SK-N-SH (cell line): ENCODE measurements at regions not wholly inside any gene's neighbourhood (a gene's known extent, or its start where the extent isn't known, plus 50 kb on each side); places are given as distances from the start of the nearest gene placed in this dataset.

Experiments
- CTCF ChIA-PET: fragments of 300-600, 350-600 bp; formaldehyde crosslinking; extraction: SDS; loops from one replicate; lab custom pipeline; 2021; lab: Yijun Ruan, JAX
- POLR2A ChIA-PET: fragments of 350-600 bp; sonication (Branson Sonifier 250); formaldehyde crosslinking; extraction: SDS; loops from one replicate; lab custom pipeline; 2020; ENCODE audit warnings: antibody characterized with exemption, inconsistent platforms; lab: Yijun Ruan, JAX
- DNase-seq: peaks from one replicate; pipeline ENCODE4 v3.0.0; 2012
- H2AFZ ChIP-seq: fragments of 200-600 bp; sonication (generic); 2 replicates; pipeline ENCODE4 v1.8.1; 2016; ENCODE audit warnings: antibody characterized with exemption, mild to moderate bottlenecking, low read depth
- H3F3A ChIP-seq: fragments of 200-600 bp; sonication (generic); replicated peaks from 2 replicates; pipeline ENCODE3; 2016; ENCODE audit warnings: antibody characterized with exemption, mild to moderate bottlenecking; ENCODE audit not compliant: insufficient read depth
- H3K27ac ChIP-seq, 2 experiments: fragments of 200-500 bp in 1 of 2; fragments of 200-600 bp in 1 of 2; sonication (Bioruptor generic) in 1 of 2; sonication (generic), shearing (Covaris generic) in 1 of 2; 2 replicates each; pipeline versions ENCODE4 v1.5.1 to v1.6.1; 2014 to 2016; ENCODE audit warnings: low read depth in 2 of 2, inconsistent platforms in 1 of 2, low read length in 1 of 2, mild to moderate bottlenecking in 1 of 2, mixed read lengths in 1 of 2
- H3K27me3 ChIP-seq: fragments of 200-600 bp; sonication (generic), shearing (Covaris generic); 2 replicates; pipeline ENCODE4 v1.6.1; 2016; ENCODE audit warnings: mixed run types; ENCODE audit not compliant: insufficient read depth
- H3K36me3 ChIP-seq, 2 experiments: fragments of 200-500 bp in 1 of 2; fragments of 200-600 bp in 1 of 2; sonication (Bioruptor generic) in 1 of 2; sonication (generic) in 1 of 2; replicated peaks in 1 of 2; 2 replicates each; pipeline versions ENCODE3 to v1.5.1; 2014 to 2016; ENCODE audit warnings: low read length in 1 of 2, mild to moderate bottlenecking in 1 of 2; ENCODE audit not compliant: insufficient read depth in 2 of 2, control insufficient read depth in 1 of 2
- H3K4me1 ChIP-seq, 2 experiments: fragments of 200-500 bp in 1 of 2; fragments of 200-600 bp in 1 of 2; sonication (Bioruptor generic) in 1 of 2; sonication (generic), shearing (Covaris generic) in 1 of 2; 2 replicates each; pipeline versions ENCODE4 v1.5.1 to v1.6.1; 2014 to 2016; ENCODE audit warnings: low read depth in 1 of 2, low read length in 1 of 2, mixed run types in 1 of 2; ENCODE audit not compliant: insufficient read depth in 2 of 2, control insufficient read depth in 1 of 2
- H3K4me2 ChIP-seq: fragments of 200-600 bp; sonication (generic), shearing (Covaris generic); 2 replicates; pipeline ENCODE4 v1.6.1; 2017; ENCODE audit warnings: mixed run types
- H3K4me3 ChIP-seq, 2 experiments: fragments of 200-500 bp in 1 of 2; fragments of 200-600 bp in 1 of 2; sonication (Bioruptor generic) in 1 of 2; sonication (generic), shearing (Covaris generic) in 1 of 2; 2 replicates each; pipeline versions ENCODE4 v1.5.1 to v1.8.1; 2014 to 2016; ENCODE audit warnings: low read depth in 2 of 2, inconsistent platforms in 1 of 2, low read length in 1 of 2, mild to moderate bottlenecking in 1 of 2, mixed read lengths in 1 of 2, moderate library complexity in 1 of 2
- H3K79me2 ChIP-seq: fragments of 200-600 bp; sonication (generic); 2 replicates; pipeline ENCODE4 v1.8.1; 2017; ENCODE audit warnings: mild to moderate bottlenecking; ENCODE audit not compliant: insufficient read depth
- H3K9ac ChIP-seq: fragments of 200-600 bp; sonication (generic); 2 replicates; pipeline ENCODE4 v1.6.1; 2017; ENCODE audit warnings: mixed run types
- H3K9me2 ChIP-seq: fragments of 200-600 bp; sonication (generic); 2 replicates; pipeline ENCODE4 v1.6.1; 2017; ENCODE audit warnings: mixed run types
- H3K9me3 ChIP-seq: fragments of 200-600 bp; sonication (generic); 2 replicates; pipeline ENCODE4 v1.6.1; 2017; ENCODE audit warnings: mixed run types, mild to moderate bottlenecking, moderate library complexity
- H4K20me1 ChIP-seq: fragments of 200-600 bp; sonication (generic); 2 replicates; pipeline ENCODE4 v1.6.1; 2017; ENCODE audit warnings: mild to moderate bottlenecking, mixed run types; ENCODE audit not compliant: insufficient read depth
- CTCF ChIP-seq: fragments of 200-600 bp; sonication (generic); IDR thresholded peaks from 2 replicates; pipeline ENCODE4 v1.6.1; 2017; ENCODE audit warnings: antibody characterized with exemption, mild to moderate bottlenecking, moderate library complexity
- ELF1 ChIP-seq: IDR thresholded peaks from 2 replicates; pipeline ENCODE4 v1.4.0; 2012
- EP300 ChIP-seq, 2 experiments: IDR thresholded peaks; 2 replicates each; pipeline versions ENCODE4 v1.4.0 to v1.6.1; 2012; ENCODE audit warnings: borderline replicate concordance in 1 of 2, low read depth in 1 of 2, low read length in 1 of 2
- FOXJ3 ChIP-seq: sonication (generic); formaldehyde crosslinking; IDR thresholded peaks from 2 replicates; pipeline ENCODE4 v1.5.1; 2020; ENCODE audit warnings: mild to moderate bottlenecking, missing genetic modification reagents
- FOXM1 ChIP-seq: IDR thresholded peaks from 2 replicates; pipeline ENCODE4 v1.4.0; 2012; ENCODE audit warnings: low read depth, mild to moderate bottlenecking
- GABPA ChIP-seq: IDR thresholded peaks from 2 replicates; pipeline ENCODE4 v1.4.0; 2012; ENCODE audit warnings: low read depth, mild to moderate bottlenecking
- GATA2 ChIP-seq: sonication (generic); formaldehyde crosslinking; IDR thresholded peaks from 2 replicates; pipeline ENCODE4 v1.5.0; 2020; ENCODE audit warnings: mild to moderate bottlenecking, missing genetic modification reagents
- JUND ChIP-seq: IDR thresholded peaks from 2 replicates; pipeline ENCODE4 v1.4.0; 2012
- MEF2A ChIP-seq: IDR thresholded peaks from 2 replicates; pipeline ENCODE4 v1.4.0; 2012; ENCODE audit warnings: low read depth, borderline replicate concordance
- MXI1 ChIP-seq: IDR thresholded peaks from 2 replicates; pipeline ENCODE4 v1.6.1; 2012; ENCODE audit warnings: mild to moderate bottlenecking, low read depth, low read length, improper control_type of control experiment
- PBX3 ChIP-seq: IDR thresholded peaks from 2 replicates; pipeline ENCODE4; 2012
- RCOR1 ChIP-seq: fragments of 150-350 bp; IDR thresholded peaks from 2 replicates; pipeline ENCODE4 v1.6.1; 2017; ENCODE audit warnings: antibody characterized with exemption, low read length
- REST ChIP-seq: IDR thresholded peaks from 2 replicates; pipeline ENCODE4 v1.6.1; 2012; ENCODE audit warnings: mild to moderate bottlenecking, low read depth, low read length, moderate library complexity
- RXRA ChIP-seq: IDR thresholded peaks from 2 replicates; pipeline ENCODE4 v1.4.0; 2012; ENCODE audit warnings: low read depth, mild to moderate bottlenecking, borderline replicate concordance
- SMC3 ChIP-seq: IDR thresholded peaks from 2 replicates; pipeline ENCODE4 v1.6.1; 2012; ENCODE audit warnings: low read depth, low read length, improper control_type of control experiment
- TAF1 ChIP-seq: IDR thresholded peaks from 2 replicates; pipeline ENCODE4 v1.6.1; 2012; ENCODE audit warnings: low read depth, mild to moderate bottlenecking, low read length, moderate library complexity, borderline replicate concordance
- TCF12 ChIP-seq: IDR thresholded peaks from 2 replicates; pipeline ENCODE4 v1.4.0; 2012
- USF1 ChIP-seq: IDR thresholded peaks from 2 replicates; pipeline ENCODE4 v1.4.0; 2012; ENCODE audit warnings: low read depth, borderline replicate concordance
- USF2 ChIP-seq: fragments of 150-350 bp; IDR thresholded peaks from 2 replicates; pipeline ENCODE4 v1.6.1; 2017; ENCODE audit warnings: antibody characterized with exemption, low read length, low read depth, borderline replicate concordance
- YY1 ChIP-seq: IDR thresholded peaks from 2 replicates; pipeline ENCODE4 v1.4.0; 2012; ENCODE audit warnings: low read depth, mild to moderate bottlenecking
- WGBS: methylation state at CpG from one replicate; pipeline ENCODE4 v1.1.6; 2017; ENCODE audit warnings: low lambda C conversion rate; 5-methylcytosine and 5-hydroxymethylcytosine counted together

GRCh38 chr18:78525366-78526111 is 454.1 kb upstream of the SALL3 start:
- DNase-seq = no peak
- Histone ChIP-seq H4K20me1 (no peaks in the 10 kb centered on the region), H3F3A (no peaks in the 10 kb centered on the region), H3K27me3 (peaks cover 30% of the 10 kb centered on the region; the same call in 1 of the 2 replicates), H3K9me2 (no peaks in the 10 kb centered on the region), H3K79me2 (no peaks in the 10 kb centered on the region), H3K9me3 (no peaks in the 10 kb centered on the region), H3K4me2 (no peak overlapping the region), H3K36me3 (no peaks in the 10 kb centered on the region), H3K4me1 (no peaks in the 10 kb centered on the region), H3K9ac (no peak overlapping the region), H2AFZ (no peak overlapping the region), H3K27ac (no peak overlapping the region), H3K4me3 (no peak overlapping the region)
- ChIA-PET POLR2A (no interaction called here), CTCF (interaction anchor here (0.9 to 1.5 kb wide), 2 partner anchors 16 to 22 kb away, joined by 3 read pairs; no protein-coding TSS in a partner anchor)
- 17% methylated on average over 11 of the region's 11 CpGs for WGBS
- TF ChIP-seq JUND = no peak
- no peak for TF ChIP-seq CTCF
- TF ChIP-seq USF2 = no peak
- no peak for TF ChIP-seq FOXJ3
- no peak for TF ChIP-seq TAF1
- no peak for TF ChIP-seq GATA2 (CRISPR knock-in tag)
- TF ChIP-seq TCF12 = no peak
- no peak for TF ChIP-seq GABPA
- TF ChIP-seq EP300 (IDR thresholded peaks at IDR 0.05; ENCODE audit: borderline replicate concordance in 1 of 2, low read depth in 1 of 2, low read length in 1 of 2) = no peak
- TF ChIP-seq YY1 = no peak
- no peak for TF ChIP-seq MXI1
- no peak for TF ChIP-seq RCOR1
- TF ChIP-seq PBX3 = no peak
- no peak for TF ChIP-seq REST
- no peak for TF ChIP-seq ELF1
- no peak for TF ChIP-seq SMC3
- no peak for TF ChIP-seq RXRA
- no peak for TF ChIP-seq MEF2A
- TF ChIP-seq USF1 = no peak
- no peak for TF ChIP-seq FOXM1
